HL-60 (cell line): ENCODE measurements at regions not wholly inside any gene's neighbourhood (a gene's known extent, or its start where the extent isn't known, plus 50 kb on each side); places are given as distances from the start of the nearest gene placed in this dataset.

Experiments used
- DNase-seq, 2 experiments: peaks; one replicate each; pipeline ENCODE4 v3.0.0-alpha.2; 2010 to 2020; ENCODE audit warnings: low read depth in 1 of 2, low spot score in 1 of 2
- H3K27ac ChIP-seq: fragments of 250-450 bp; sonication (Bioruptor Pico); replicated peaks from 2 replicates; pipeline ENCODE4 v1.5.1; 2020; ENCODE audit warnings: mild to moderate bottlenecking, moderate library complexity
- H3K27me3 ChIP-seq: fragments of 250-450 bp; sonication (Bioruptor Pico); 2 replicates; pipeline ENCODE4 v1.5.1; 2021; ENCODE audit warnings: mild to moderate bottlenecking, moderate library complexity; ENCODE audit not compliant: insufficient read depth, poor library complexity, severe bottlenecking
- H3K4me3 ChIP-seq: replicated peaks from 2 replicates; pipeline ENCODE4 v1.5.1; 2011; ENCODE audit warnings: mild to moderate bottlenecking, control low read depth, low read length; ENCODE audit not compliant: insufficient read depth
- CTCF ChIP-seq: IDR thresholded peaks from one replicate; pipeline ENCODE4 v1.5.1; 2011; ENCODE audit warnings: low read length, control low read depth, inconsistent platforms; ENCODE audit not compliant: insufficient read depth
- GABPA ChIP-seq: IDR thresholded peaks from 2 replicates; pipeline ENCODE4 v1.6.1; 2012; ENCODE audit warnings: low read depth
- POLR2AphosphoS5 ChIP-seq: IDR thresholded peaks from 2 replicates; pipeline ENCODE4 v1.6.1; 2012; ENCODE audit warnings: low read depth
- REST ChIP-seq: IDR thresholded peaks from 2 replicates; pipeline ENCODE4 v1.6.1; 2012; ENCODE audit warnings: low read depth; ENCODE audit not compliant: insufficient replicate concordance
- SPI1 ChIP-seq: IDR thresholded peaks from 2 replicates; pipeline ENCODE4 v1.6.1; 2012; ENCODE audit warnings: low read depth, mild to moderate bottlenecking, borderline replicate concordance

GRCh38 chr7:46658281-46658680 lies 737.2 kb upstream of the IGFBP3 start:
- H3K4me3 ChIP-seq: no peak overlapping the region
- no peaks in the 10 kb centered on the region for H3K27me3 ChIP-seq
- no peak for TF ChIP-seq POLR2AphosphoS5
- no peak for TF ChIP-seq CTCF
- no peak for TF ChIP-seq REST
- no peak for TF ChIP-seq GABPA
- TF ChIP-seq SPI1: no peak
- H3K27ac ChIP-seq: no peak overlapping the region
- DNase-seq: no peak

- Histone ChIP-seq H3K27me3 (no peaks in the 10 kb centered on the region), H3K27ac (no peak overlapping the region), H3K4me3 (no peak overlapping the region)
- TF ChIP-seq CTCF (no peak), POLR2AphosphoS5 (no peak), REST (no peak), GABPA (no peak)
- DNase-seq: no peak
Measured at GRCh38 chr7:46654546-46655443, 733.7 kb upstream of the IGFBP3 start.

- no peaks in the 10 kb centered on the region for H3K27me3 ChIP-seq
- no peak overlapping the region for H3K27ac ChIP-seq
- no peak for DNase-seq
- no peak for TF ChIP-seq POLR2AphosphoS5
- no peak for TF ChIP-seq REST
- TF ChIP-seq CTCF: no peak
- TF ChIP-seq SPI1: no peak
- TF ChIP-seq GABPA: no peak
- no peak overlapping the region for H3K4me3 ChIP-seq
Measured at GRCh38 chr7:46653848-46654247, 732.8 kb upstream of the IGFBP3 start.
